Upper lobe of right lung (tissue), 1 donor: ENCODE measurements at regions not wholly inside any gene's neighbourhood (a gene's known extent, or its start where the extent isn't known, plus 50 kb on each side); places are given as distances from the start of the nearest gene placed in this dataset.
A peak's percentile ranks its signal among the peaks of the same experiment; 100 is the strongest.

Source experiments
- ATAC-seq: fragments of 200-7000 bp; cut with Tn5 transposase; one replicate; pipeline ENCODE4 v1.9.1; 2020; ENCODE audit warnings: mild to moderate bottlenecking, moderate library complexity
- DNase-seq: peaks from one replicate; pipeline ENCODE4 v3.0.0-alpha.2; 2020
- H3K27ac ChIP-seq: fragments of 200-600 bp; one replicate; pipeline ENCODE4 v1.8.0; 2022
- H3K27me3 ChIP-seq: fragments of 200-600 bp; one replicate; pipeline ENCODE4 v1.8.0; 2022; ENCODE audit warnings: mild to moderate bottlenecking
- H3K36me3 ChIP-seq: fragments of 200-600 bp; one replicate; pipeline ENCODE4 v1.8.0; 2022
- H3K4me1 ChIP-seq: fragments of 200-600 bp; one replicate; pipeline ENCODE4 v1.8.0; 2022
- H3K4me3 ChIP-seq: fragments of 200-600 bp; one replicate; pipeline ENCODE4 v1.8.0; 2022; ENCODE audit warnings: mild to moderate bottlenecking
- H3K9me3 ChIP-seq: fragments of 200-600 bp; one replicate; pipeline ENCODE4 v1.8.0; 2022
- CTCF ChIP-seq: fragments of 200-600 bp; IDR thresholded peaks from one replicate; pipeline ENCODE4 v1.8.0; 2022; ENCODE audit warnings: antibody characterized with exemption
- intact Hi-C: fragments of 100-400 bp; cut with DNase I; formaldehyde crosslinking; loops from one replicate; pipeline ENCODE4 v1.11.0; 2022
- donor health status: DM: no; HTN: yes; CAD: no; lungs with severe emphysema.

GRCh38 chr9:71506821-71507220 lies 261.5 kb downstream of the CEMIP2 start:
- Histone ChIP-seq H3K27me3 (no peaks in the 10 kb centered on the region), H3K4me3 (no peak overlapping the region), H3K36me3 (no peaks in the 10 kb centered on the region), H3K4me1 (no peaks in the 10 kb centered on the region), H3K27ac (no peak overlapping the region), H3K9me3 (no peaks in the 10 kb centered on the region)
- no peak for ATAC-seq
- no peak for TF ChIP-seq CTCF
- no peak for DNase-seq
- intact Hi-C loops, result no loop called here

GRCh38 chr9:71504636-71505035 lies 263.7 kb downstream of the CEMIP2 start:
- Histone ChIP-seq H3K27ac (no peak overlapping the region), H3K4me1 (no peaks in the 10 kb centered on the region), H3K4me3 (no peak overlapping the region), H3K36me3 (no peaks in the 10 kb centered on the region), H3K9me3 (no peaks in the 10 kb centered on the region), H3K27me3 (no peaks in the 10 kb centered on the region)
- intact Hi-C loops, result no loop called here
- TF ChIP-seq CTCF, result no peak
- ATAC-seq (no peak), DNase-seq (no peak)

- intact Hi-C loops, result no loop called here
- H3K27me3 ChIP-seq, result no peaks in the 10 kb centered on the region
- H3K9me3 ChIP-seq, result peaks cover 3% of the 10 kb centered on the region
- no peak overlapping the region for H3K4me3 ChIP-seq
- no peak overlapping the region for H3K27ac ChIP-seq
- ATAC-seq (no peak), DNase-seq (no peak)
- no peaks in the 10 kb centered on the region for H3K4me1 ChIP-seq
- TF ChIP-seq CTCF, result no peak
- H3K36me3 ChIP-seq, result no peaks in the 10 kb centered on the region
Observed at GRCh38 chr9:71498691-71499090, 269.6 kb downstream of the CEMIP2 start.

- TF ChIP-seq CTCF, result peak; percentile 17
- DNase-seq (no peak), ATAC-seq (no peak)
Observed at GRCh38 chr9:71490810-71491209, 277.5 kb downstream of the CEMIP2 start.

GRCh38 chr9:71487061-71487460 lies 281.3 kb downstream of the CEMIP2 start:
- Histone ChIP-seq H3K4me3 (no peak overlapping the region), H3K27ac (no peak overlapping the region), H3K4me1 (no peaks in the 10 kb centered on the region), H3K36me3 (no peaks in the 10 kb centered on the region), H3K27me3 (peaks cover 4% of the 10 kb centered on the region), H3K9me3 (no peaks in the 10 kb centered on the region)
- ATAC-seq (no peak), DNase-seq (no peak)
- intact Hi-C loops, result no loop called here
- TF ChIP-seq CTCF, result no peak

More at GRCh38 chr9:71490810-71491209, 277.5 kb downstream of the CEMIP2 start:
- Histone ChIP-seq H3K27me3 (peaks cover 4% of the 10 kb centered on the region), H3K4me3 (no peak overlapping the region), H3K4me1 (no peaks in the 10 kb centered on the region), H3K36me3 (no peaks in the 10 kb centered on the region), H3K9me3 (no peaks in the 10 kb centered on the region), H3K27ac (no peak overlapping the region)
- intact Hi-C loops, result no loop called here

- TF ChIP-seq CTCF, result no peak
- no peak overlapping the region for H3K4me3 ChIP-seq
- DNase-seq (no peak), ATAC-seq (no peak)
- H3K36me3 ChIP-seq, result no peaks in the 10 kb centered on the region
- H3K9me3 ChIP-seq, result no peaks in the 10 kb centered on the region
- no peak overlapping the region for H3K27ac ChIP-seq
- no peaks in the 10 kb centered on the region for H3K4me1 ChIP-seq
- no peaks in the 10 kb centered on the region for H3K27me3 ChIP-seq
- intact Hi-C loops, result no loop called here
Observed at GRCh38 chr9:71485326-71485725, 283.0 kb downstream of the CEMIP2 start.
